H9 (cell line): ENCODE measurements at regions not wholly inside any gene's neighbourhood (a gene's known extent, or its start where the extent isn't known, plus 50 kb on each side); places are given as distances from the start of the nearest gene placed in this dataset.

Source experiments
- DNase-seq: peaks from one replicate; pipeline ENCODE4 v3.0.0-alpha.2; 2017
- H2AFZ ChIP-seq: one replicate; pipeline ENCODE4 v1.6.1; 2013; ENCODE audit warnings: mild to moderate bottlenecking, low read length, control low read depth, moderate library complexity
- H2AK5ac ChIP-seq: 2 replicates; pipeline ENCODE4 v1.6.1; 2013; ENCODE audit warnings: low read length, control low read depth, mixed read lengths; ENCODE audit not compliant: insufficient read length
- H2BK120ac ChIP-seq: one replicate; pipeline ENCODE4 v1.6.1; 2013; ENCODE audit warnings: low read depth, mild to moderate bottlenecking, low read length, control low read depth, inconsistent platforms; ENCODE audit not compliant: poor library complexity, severe bottlenecking
- H2BK12ac ChIP-seq: 2 replicates; pipeline ENCODE4 v1.6.1; 2013; ENCODE audit warnings: low read length, control low read depth, mixed read lengths, low read depth; ENCODE audit not compliant: insufficient read length
- H2BK15ac ChIP-seq: 2 replicates; pipeline ENCODE4 v1.6.1; 2013; ENCODE audit warnings: low read depth, low read length, control low read depth
- H2BK20ac ChIP-seq: one replicate; pipeline ENCODE4 v1.6.1; 2013; ENCODE audit warnings: low read depth, mild to moderate bottlenecking, low read length, control low read depth, inconsistent platforms; ENCODE audit not compliant: poor library complexity, severe bottlenecking
- H2BK5ac ChIP-seq: 2 replicates; pipeline ENCODE4 v1.6.1; 2013; ENCODE audit warnings: low read length, control low read depth, mixed read lengths; ENCODE audit not compliant: insufficient read length
- H3K14ac ChIP-seq: 2 replicates; pipeline ENCODE4 v1.6.1; 2013; ENCODE audit warnings: low read length, control low read depth; ENCODE audit not compliant: insufficient read depth
- H3K18ac ChIP-seq: 2 replicates; pipeline ENCODE4 v1.6.1; 2013; ENCODE audit warnings: low read depth, mild to moderate bottlenecking, mixed read lengths, low read length, control low read depth; ENCODE audit not compliant: insufficient read length
- H3K23ac ChIP-seq: 2 replicates; pipeline ENCODE4 v1.6.1; 2013; ENCODE audit warnings: low read length, control low read depth, mixed read lengths, low read depth; ENCODE audit not compliant: insufficient read length
- H3K23me2 ChIP-seq: 2 replicates; pipeline ENCODE4 v1.6.1; 2013; ENCODE audit warnings: low read depth, mild to moderate bottlenecking, mixed read lengths, low read length, control low read depth; ENCODE audit not compliant: insufficient read length, poor library complexity, severe bottlenecking
- H3K27ac ChIP-seq: 2 replicates; pipeline ENCODE4 v1.5.1; 2013; ENCODE audit warnings: low read length, control low read depth, mixed read lengths, low read depth; ENCODE audit not compliant: insufficient read length
- H3K27me3 ChIP-seq: 2 replicates; pipeline ENCODE4 v1.6.1; 2013; ENCODE audit warnings: low read length, control low read depth, inconsistent platforms; ENCODE audit not compliant: insufficient read depth
- H3K4ac ChIP-seq: 2 replicates; pipeline ENCODE4 v1.6.1; 2013; ENCODE audit warnings: low read depth, mild to moderate bottlenecking, control low read depth, inconsistent platforms, low read length, moderate library complexity
- H3K4me1 ChIP-seq: 2 replicates; pipeline ENCODE4 v1.6.1; 2013; ENCODE audit warnings: low read length, control low read depth, inconsistent platforms; ENCODE audit not compliant: insufficient read depth
- H3K4me2 ChIP-seq: 2 replicates; pipeline ENCODE4 v1.6.1; 2013; ENCODE audit warnings: low read length, control low read depth, mixed read lengths; ENCODE audit not compliant: insufficient read length, insufficient read depth
- H3K56ac ChIP-seq: 2 replicates; pipeline ENCODE4 v1.6.1; 2013; ENCODE audit warnings: low read depth, mild to moderate bottlenecking, mixed read lengths, low read length, control low read depth; ENCODE audit not compliant: insufficient read length
- H3K79me1 ChIP-seq: 2 replicates; pipeline ENCODE4 v1.6.1; 2013; ENCODE audit warnings: low read depth, mild to moderate bottlenecking, moderate library complexity, low read length, control low read depth, inconsistent platforms; ENCODE audit not compliant: insufficient read depth, poor library complexity, severe bottlenecking
- H3K79me2 ChIP-seq: 2 replicates; pipeline ENCODE4 v1.6.1; 2013; ENCODE audit warnings: low read length, control low read depth, inconsistent platforms; ENCODE audit not compliant: insufficient read depth
- H3K9ac ChIP-seq: 2 replicates; pipeline ENCODE4 v1.6.1; 2013; ENCODE audit warnings: low read length, control low read depth, mixed read lengths; ENCODE audit not compliant: insufficient read length; ENCODE audit errors: extremely low read depth
- H3K9me3 ChIP-seq: one replicate; pipeline ENCODE4 v1.6.1; 2013; ENCODE audit warnings: low read depth, low read length, inconsistent platforms; ENCODE audit not compliant: control insufficient read depth
- H3T11ph ChIP-seq: one replicate; pipeline ENCODE4 v1.6.1; 2013; ENCODE audit warnings: mild to moderate bottlenecking, low read length, control low read depth, inconsistent platforms
- H4K20me1 ChIP-seq: one replicate; pipeline ENCODE4 v1.6.1; 2013; ENCODE audit not compliant: control insufficient read depth, insufficient read length, insufficient read depth
- H4K5ac ChIP-seq: 2 replicates; pipeline ENCODE4 v1.6.1; 2013; ENCODE audit warnings: low read depth, mild to moderate bottlenecking, mixed read lengths, low read length, control low read depth; ENCODE audit not compliant: insufficient read length
- H4K8ac ChIP-seq: replicated peaks from 2 replicates; pipeline ENCODE4 v1.6.1; 2013; ENCODE audit warnings: low read length, control low read depth, mixed read lengths, low read depth; ENCODE audit not compliant: insufficient read length
- H4K91ac ChIP-seq: 2 replicates; pipeline ENCODE4 v1.6.1; 2013; ENCODE audit warnings: low read depth, mild to moderate bottlenecking, moderate library complexity, mixed read lengths, low read length, control low read depth; ENCODE audit not compliant: insufficient read length
- H3K27ac Mint-ChIP-seq, 3 experiments: 2 replicates in 2 of 3; 3 replicates in 1 of 3; pipeline ENCODE4 v1.8.0; 2020 to 2021; ENCODE audit warnings: mixed read lengths in 3 of 3, mild to moderate bottlenecking in 1 of 3, moderate library complexity in 1 of 3
- H3K27me3 Mint-ChIP-seq: 2 replicates; pipeline ENCODE4 v1.8.0; 2021; ENCODE audit warnings: low read depth, mild to moderate bottlenecking, moderate library complexity, mixed read lengths
- H3K36me3 Mint-ChIP-seq, 3 experiments: 2 replicates in 2 of 3; 3 replicates in 1 of 3; pipeline ENCODE4 v1.8.0; 2020 to 2021; ENCODE audit warnings: low read depth in 3 of 3, mixed read lengths in 3 of 3; ENCODE audit not compliant: insufficient read depth in 1 of 3
- H3K4me1 Mint-ChIP-seq, 2 experiments: 2 replicates each; pipeline ENCODE4 v1.8.0; 2020; ENCODE audit warnings: mixed read lengths in 2 of 2
- H3K4me3 Mint-ChIP-seq, 2 experiments: 2 replicates in 1 of 2; 3 replicates in 1 of 2; pipeline ENCODE4 v1.8.0; 2020 to 2021; ENCODE audit warnings: mild to moderate bottlenecking in 2 of 2, mixed read lengths in 2 of 2, moderate library complexity in 1 of 2
- H3K9me3 Mint-ChIP-seq, 2 experiments: 2 replicates in 1 of 2; 3 replicates in 1 of 2; pipeline ENCODE4 v1.8.0; 2020; ENCODE audit warnings: mild to moderate bottlenecking in 2 of 2, mixed read lengths in 2 of 2, moderate library complexity in 1 of 2
- CTCF ChIP-seq: fragments of 200-600 bp; sonication (generic); conservative IDR thresholded peaks from 3 replicates; pipeline ENCODE4 v1.8.0; 2021; ENCODE audit warnings: antibody characterized with exemption, mild to moderate bottlenecking
- WGBS: extraction: QIAGEN DNeasy Blood & Tissue Kit; methylation state at CpG from one replicate; pipeline ENCODE4 v1.1.7; 2013; ENCODE audit warnings: missing lambda C conversion rate, low lambda C conversion rate, mixed read lengths; ENCODE audit not compliant: insufficient read length; ENCODE audit errors: extremely low coverage; 5-methylcytosine and 5-hydroxymethylcytosine counted together

- H3K79me2 ChIP-seq = no peaks in the 10 kb centered on the region
- H2BK12ac ChIP-seq = no peak overlapping the region
- H3K4me1 Mint-ChIP-seq = peaks cover 26% of the 10 kb centered on the region in 2 experiments
- H3K9me3 ChIP-seq = no peaks in the 10 kb centered on the region
- no peak overlapping the region for H2AK5ac ChIP-seq
- H3K4ac ChIP-seq = no peak overlapping the region
- no peak overlapping the region for H4K91ac ChIP-seq
- no peaks in the 10 kb centered on the region for H3K79me1 ChIP-seq
- TF ChIP-seq CTCF = peak; percentile 40; the same call in 1 of the 3 replicates
- H3T11ph ChIP-seq = no peak overlapping the region
- peaks cover 7% of the 10 kb centered on the region; the same call in 1 of the 2 replicates for H3K4me1 ChIP-seq
- no peak for DNase-seq
- H3K23me2 ChIP-seq = no peaks in the 10 kb centered on the region
- no peak overlapping the region for H2BK5ac ChIP-seq
- no peak overlapping the region for H4K8ac ChIP-seq
- H2AFZ ChIP-seq = no peak overlapping the region
- no peak overlapping the region for H3K14ac ChIP-seq
- WGBS = no CpG with 5 or more reads among the region's 5 CpGs
- no peak overlapping the region for H3K4me3 Mint-ChIP-seq
- H3K23ac ChIP-seq = no peak overlapping the region
- no peak overlapping the region for H2BK20ac ChIP-seq
- H3K27ac ChIP-seq = no peak overlapping the region
- H4K20me1 ChIP-seq = no peaks in the 10 kb centered on the region
- no peaks in the 10 kb centered on the region for H3K36me3 Mint-ChIP-seq
- H3K9ac ChIP-seq = no peak overlapping the region
- H3K27ac Mint-ChIP-seq = no peak overlapping the region
- no peak overlapping the region for H2BK15ac ChIP-seq
- peaks cover 3% of the 10 kb centered on the region; the same call in 1 of the 2 replicates for H3K27me3 Mint-ChIP-seq
- H3K27me3 ChIP-seq = no peaks in the 10 kb centered on the region; the same call in 1 of the 2 replicates
- no peak overlapping the region for H2BK120ac ChIP-seq
- no peak overlapping the region for H3K4me2 ChIP-seq
- H3K18ac ChIP-seq = no peak overlapping the region
- H4K5ac ChIP-seq = no peak overlapping the region
- H3K9me3 Mint-ChIP-seq = no peaks in the 10 kb centered on the region
- H3K56ac ChIP-seq = no peak overlapping the region
Observed at GRCh38 chr2:118278046-118278445, 189.8 kb downstream of the INSIG2 start.
